ENCODE measurements at regions not wholly inside any gene's neighbourhood (a gene's known extent, or its start where the extent isn't known, plus 50 kb on each side); places are given as distances from the start of the nearest gene placed in this dataset.

- Histone ChIP-seq H3K4me2 (no peak overlapping the region), H3F3A (ENCODE audit: low read depth) (no peaks in the 10 kb centered on the region)
Measured at GRCh38 chr9:30688801-30689200, 1695.6 kb upstream of the ACO1 start.

GRCh38 chr9:30697958-30698357 lies 1686.5 kb upstream of the ACO1 start:
- Histone ChIP-seq H3K4me1 (no peaks in the 10 kb centered on the region), H3K4me2 (no peak overlapping the region), H3K9me3 (ENCODE audit: low read depth) (no peaks in the 10 kb centered on the region), H3K36me3 (no peaks in the 10 kb centered on the region), H2AFZ (replicated peaks) (no peak overlapping the region), H3K9ac (no peak overlapping the region), H4K20me1 (ENCODE audit: low read depth) (no peaks in the 10 kb centered on the region), H3K27ac (no peak overlapping the region), H3K79me2 (ENCODE audit: low read depth) (no peaks in the 10 kb centered on the region), H3F3A (ENCODE audit: low read depth) (no peaks in the 10 kb centered on the region), H3K27me3 (no peaks in the 10 kb centered on the region), H3K4me3 (no peak overlapping the region)
- Mint-ChIP-seq H3K36me3 (no peaks in the 10 kb centered on the region), H3K27me3 (ENCODE audit: insufficient read depth, low read depth) (peaks cover 3% of the 10 kb centered on the region), H3K9me3 (no peaks in the 10 kb centered on the region), H3K27ac (no peak overlapping the region), H3K4me1 (no peaks in the 10 kb centered on the region), H3K4me3 (no peak overlapping the region)
- TF ChIP-seq CTCF (IDR thresholded peaks at IDR 0.05) (no peak), EZH2phosphoT487 (IDR thresholded peaks at IDR 0.05) (no peak), EZH2 (IDR thresholded peaks at IDR 0.05) (no peak)
- DNase-seq (ENCODE audit: low spot score) = no peak

More at GRCh38 chr9:30688801-30689200, 1695.6 kb upstream of the ACO1 start:
- Histone ChIP-seq H3K9ac (no peak overlapping the region), H3K4me1 (no peaks in the 10 kb centered on the region), H3K27ac (no peak overlapping the region), H3K27me3 (no peaks in the 10 kb centered on the region), H2AFZ (replicated peaks) (no peak overlapping the region), H4K20me1 (ENCODE audit: low read depth) (no peaks in the 10 kb centered on the region), H3K36me3 (no peaks in the 10 kb centered on the region), H3K79me2 (ENCODE audit: low read depth) (no peaks in the 10 kb centered on the region), H3K4me3 (no peak overlapping the region), H3K9me3 (ENCODE audit: low read depth) (no peaks in the 10 kb centered on the region)
- peaks cover 2% of the 10 kb centered on the region for H3K4me1 Mint-ChIP-seq
- H3K36me3 Mint-ChIP-seq = peaks cover 8% of the 10 kb centered on the region
- H3K27ac Mint-ChIP-seq = no peak overlapping the region
- H3K4me3 Mint-ChIP-seq = no peak overlapping the region
- peaks cover 9% of the 10 kb centered on the region for H3K9me3 Mint-ChIP-seq
- DNase-seq (ENCODE audit: low spot score) = no peak
- no peaks in the 10 kb centered on the region for H3K27me3 Mint-ChIP-seq (ENCODE audit: insufficient read depth, low read depth)
- TF ChIP-seq CTCF (IDR thresholded peaks at IDR 0.05) (no peak), EZH2phosphoT487 (IDR thresholded peaks at IDR 0.05) (no peak), EZH2 (IDR thresholded peaks at IDR 0.05) (no peak)

GRCh38 chr9:30711591-30711990 lies 1672.9 kb upstream of the ACO1 start:
- Histone ChIP-seq H3K27ac (no peak overlapping the region), H3K36me3 (no peaks in the 10 kb centered on the region), H3K4me3 (no peak overlapping the region), H3K9ac (no peak overlapping the region), H3K4me2 (no peak overlapping the region), H3K27me3 (no peaks in the 10 kb centered on the region), H3K9me3 (ENCODE audit: low read depth) (no peaks in the 10 kb centered on the region), H2AFZ (replicated peaks) (no peak overlapping the region), H4K20me1 (ENCODE audit: low read depth) (no peaks in the 10 kb centered on the region), H3K79me2 (ENCODE audit: low read depth) (no peaks in the 10 kb centered on the region), H3F3A (ENCODE audit: low read depth) (no peaks in the 10 kb centered on the region), H3K4me1 (no peaks in the 10 kb centered on the region)
- Mint-ChIP-seq H3K4me1 (no peaks in the 10 kb centered on the region), H3K27me3 (ENCODE audit: insufficient read depth, low read depth) (no peaks in the 10 kb centered on the region), H3K27ac (no peak overlapping the region), H3K9me3 (no peaks in the 10 kb centered on the region), H3K4me3 (no peak overlapping the region), H3K36me3 (no peaks in the 10 kb centered on the region)
- no peak for DNase-seq (ENCODE audit: low spot score)
- TF ChIP-seq EZH2phosphoT487 (IDR thresholded peaks at IDR 0.05) = no peak
- TF ChIP-seq EZH2 (IDR thresholded peaks at IDR 0.05) = no peak
- no peak for TF ChIP-seq CTCF (IDR thresholded peaks at IDR 0.05)

All from neural progenitor cell (in vitro differentiated cells).